K562 (cell line): ENCODE measurements at regions not wholly inside any gene's neighbourhood (a gene's known extent, or its start where the extent isn't known, plus 50 kb on each side); places are given as distances from the start of the nearest gene placed in this dataset.

Experiments
- ZFX ChIP-seq: sonication (generic); formaldehyde crosslinking; IDR thresholded peaks from 2 replicates; pipeline ENCODE4 v1.8.0; 2022; ENCODE audit warnings: mild to moderate bottlenecking, missing genetic modification reagents, moderate library complexity
- TF ChIP-seq, protein P1 (sequence below): sonication (generic); formaldehyde crosslinking; IDR thresholded peaks from 2 replicates; pipeline ENCODE4 v1.8.0; 2022; ENCODE audit warnings: missing genetic modification reagents, mild to moderate bottlenecking, borderline replicate concordance

DNA sequence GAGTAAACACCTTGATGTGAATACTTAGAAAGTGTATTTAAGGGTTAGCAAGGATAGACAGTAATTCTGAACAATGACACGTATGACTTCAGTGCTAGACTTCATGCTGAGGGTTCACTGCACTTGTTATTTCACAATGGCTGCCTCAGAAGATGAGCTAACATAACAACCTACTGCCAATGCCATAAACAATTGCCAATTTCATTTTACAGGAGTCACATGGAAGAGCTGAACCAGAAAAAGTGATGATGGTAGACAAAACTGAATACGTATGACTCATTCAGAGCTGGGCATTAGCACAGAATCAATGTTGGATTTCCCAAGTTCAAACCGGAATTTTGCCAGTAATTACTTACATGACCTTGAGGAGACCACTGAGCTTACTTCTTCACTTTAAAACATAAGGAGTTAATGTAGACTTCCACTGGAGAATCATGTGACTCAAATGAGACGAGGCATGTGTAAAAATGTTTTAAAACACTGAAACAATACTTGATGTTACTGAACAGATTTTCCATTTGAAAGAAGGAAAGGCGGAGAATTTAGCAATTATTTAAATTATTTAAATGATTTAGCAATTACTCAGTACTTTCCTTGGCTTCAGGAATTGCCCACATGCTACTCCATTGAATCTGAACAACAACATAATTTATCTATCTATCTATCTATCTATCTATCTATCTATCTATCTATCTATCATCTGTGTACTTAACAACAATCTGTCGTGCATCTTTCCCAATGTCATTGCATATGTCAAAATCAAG, 868.5 kb upstream of the SLIT2 start:
- TF ChIP-seq, protein P1, sequence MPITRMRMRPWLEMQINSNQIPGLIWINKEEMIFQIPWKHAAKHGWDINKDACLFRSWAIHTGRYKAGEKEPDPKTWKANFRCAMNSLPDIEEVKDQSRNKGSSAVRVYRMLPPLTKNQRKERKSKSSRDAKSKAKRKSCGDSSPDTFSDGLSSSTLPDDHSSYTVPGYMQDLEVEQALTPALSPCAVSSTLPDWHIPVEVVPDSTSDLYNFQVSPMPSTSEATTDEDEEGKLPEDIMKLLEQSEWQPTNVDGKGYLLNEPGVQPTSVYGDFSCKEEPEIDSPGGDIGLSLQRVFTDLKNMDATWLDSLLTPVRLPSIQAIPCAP (CRISPR knock-in tag): no peak
- TF ChIP-seq ZFX (CRISPR knock-in tag): no peak
